NT2/D1 (cell line): ENCODE measurements at regions not wholly inside any gene's neighbourhood (a gene's known extent, or its start where the extent isn't known, plus 50 kb on each side); places are given as distances from the start of the nearest gene placed in this dataset.

Source experiments
- DNase-seq: peaks from one replicate; pipeline ENCODE4 v3.0.0-alpha.2; 2011; ENCODE audit warnings: low read depth, low spot score
- H3K27me3 ChIP-seq: 2 replicates; pipeline ENCODE4 v1.6.0; 2011; ENCODE audit warnings: mild to moderate bottlenecking; ENCODE audit not compliant: insufficient read length, insufficient read depth
- H3K36me3 ChIP-seq: 2 replicates; pipeline ENCODE4 v1.6.1; 2011; ENCODE audit warnings: mild to moderate bottlenecking, low read length, mixed read lengths; ENCODE audit not compliant: insufficient read depth, insufficient read length
- H3K4me1 ChIP-seq: 2 replicates; pipeline ENCODE4 v1.5.1; 2011; ENCODE audit not compliant: insufficient read depth, insufficient read length
- H3K4me3 ChIP-seq: 2 replicates; pipeline ENCODE4 v1.5.1; 2011; ENCODE audit warnings: low read depth; ENCODE audit not compliant: insufficient read length
- H3K9ac ChIP-seq: 2 replicates; pipeline ENCODE4 v1.6.0; 2011; ENCODE audit warnings: low read depth; ENCODE audit not compliant: insufficient read length
- H3K9me3 ChIP-seq: 2 replicates; pipeline ENCODE4 v1.5.1; 2011; ENCODE audit warnings: mild to moderate bottlenecking, low read length; ENCODE audit not compliant: insufficient read depth
- SUZ12 ChIP-seq: IDR thresholded peaks from 2 replicates; pipeline ENCODE4 v1.6.1; 2011; ENCODE audit not compliant: insufficient read length, insufficient read depth; ENCODE audit errors: extremely low read depth
- YY1 ChIP-seq: IDR thresholded peaks from 2 replicates; pipeline ENCODE4 v1.6.1; 2011; ENCODE audit not compliant: insufficient read length, insufficient read depth
- ZNF274 ChIP-seq: IDR thresholded peaks from 2 replicates; pipeline ENCODE4 v1.6.1; 2011; ENCODE audit warnings: mild to moderate bottlenecking, low read depth, low read length

- no peak overlapping the region for H3K9ac ChIP-seq
- TF ChIP-seq SUZ12 = no peak
- TF ChIP-seq YY1 = no peak
- TF ChIP-seq ZNF274 = no peak
- H3K4me3 ChIP-seq = no peak overlapping the region
- H3K9me3 ChIP-seq = peaks cover 19% of the 10 kb centered on the region; the same call in 1 of the 2 replicates
- DNase-seq = no peak
- no peaks in the 10 kb centered on the region for H3K4me1 ChIP-seq
- H3K27me3 ChIP-seq = no peaks in the 10 kb centered on the region
- no peaks in the 10 kb centered on the region for H3K36me3 ChIP-seq
Observed at GRCh38 chr5:15243301-15244020, 256.5 kb upstream of the FBXL7 start.

- Histone ChIP-seq H3K27me3 (no peaks in the 10 kb centered on the region), H3K36me3 (no peaks in the 10 kb centered on the region), H3K4me3 (no peak overlapping the region), H3K9ac (no peak overlapping the region), H3K4me1 (no peaks in the 10 kb centered on the region), H3K9me3 (peaks cover 19% of the 10 kb centered on the region; the same call in 1 of the 2 replicates)
- no peak for TF ChIP-seq ZNF274
- no peak for TF ChIP-seq SUZ12
- no peak for TF ChIP-seq YY1
- no peak for DNase-seq
Observed at GRCh38 chr5:15241216-15241821, 258.7 kb upstream of the FBXL7 start.

DNA sequence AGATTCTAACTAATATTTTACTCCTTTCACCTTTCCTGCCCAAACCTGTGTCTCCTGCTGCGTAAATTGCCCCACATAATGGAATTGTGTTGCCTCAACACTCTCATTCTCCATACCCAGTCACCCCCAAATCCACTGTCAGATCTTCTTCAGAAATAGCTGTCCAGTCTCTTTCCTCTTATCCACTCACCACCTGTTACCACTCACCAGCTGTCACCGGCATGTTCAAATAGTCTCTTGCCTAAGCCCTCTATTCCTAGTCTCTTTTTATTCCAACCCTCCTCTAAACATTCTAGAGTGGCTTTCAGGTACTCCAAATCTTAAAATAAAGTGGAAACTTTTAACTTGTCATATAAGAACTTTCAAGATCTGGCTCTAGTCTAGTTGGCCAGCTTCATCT, 262.0 kb upstream of the FBXL7 start:
- TF ChIP-seq ZNF274 = no peak
- TF ChIP-seq SUZ12 = no peak
- TF ChIP-seq YY1 = no peak
- H3K9ac ChIP-seq = no peak overlapping the region
- H3K9me3 ChIP-seq = peaks cover 19% of the 10 kb centered on the region; the same call in 1 of the 2 replicates
- no peak overlapping the region for H3K4me3 ChIP-seq
- no peaks in the 10 kb centered on the region for H3K36me3 ChIP-seq
- H3K27me3 ChIP-seq = no peaks in the 10 kb centered on the region
- H3K4me1 ChIP-seq = no peaks in the 10 kb centered on the region
- no peak for DNase-seq

DNA sequence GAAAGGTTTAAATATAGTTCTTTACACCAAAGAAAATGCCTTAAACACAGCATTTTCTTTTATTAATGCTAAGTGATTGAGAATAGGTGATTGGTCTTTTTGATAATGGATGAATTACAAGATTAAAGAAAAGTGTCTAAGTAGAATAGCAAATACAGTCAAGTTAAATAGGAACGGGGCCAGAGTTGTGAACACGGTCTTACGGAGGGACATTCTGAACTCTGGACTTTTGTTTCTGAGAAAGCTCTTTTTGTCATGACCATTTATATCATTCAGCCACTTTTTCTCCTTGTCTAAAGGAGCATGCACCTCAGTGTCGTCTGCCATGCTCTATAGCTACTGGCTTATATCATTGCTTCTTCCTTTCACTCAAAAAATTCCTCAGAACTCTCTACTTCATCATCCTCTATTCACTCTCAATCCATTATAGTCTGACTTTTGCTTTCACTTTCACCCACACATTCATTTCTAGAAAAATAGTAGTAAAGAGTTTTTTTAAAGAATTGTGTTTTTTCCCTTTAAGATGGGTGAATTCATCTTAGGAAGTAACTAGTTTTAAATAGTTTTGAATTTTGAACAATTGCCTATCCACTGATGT, 263.0 kb upstream of the FBXL7 start:
- Histone ChIP-seq H3K36me3 (no peaks in the 10 kb centered on the region), H3K9ac (no peak overlapping the region), H3K9me3 (peaks cover 19% of the 10 kb centered on the region; the same call in 1 of the 2 replicates), H3K27me3 (no peaks in the 10 kb centered on the region), H3K4me3 (no peak overlapping the region), H3K4me1 (no peaks in the 10 kb centered on the region)
- DNase-seq = no peak
- no peak for TF ChIP-seq YY1

- no peak for DNase-seq
- H3K36me3 ChIP-seq = no peaks in the 10 kb centered on the region
- peaks cover 3% of the 10 kb centered on the region; the same call in 1 of the 2 replicates for H3K9me3 ChIP-seq
- H3K4me3 ChIP-seq = no peak overlapping the region
- no peaks in the 10 kb centered on the region for H3K4me1 ChIP-seq
- H3K9ac ChIP-seq = no peak overlapping the region
- H3K27me3 ChIP-seq = no peaks in the 10 kb centered on the region
- TF ChIP-seq YY1 (no peak), SUZ12 (no peak), ZNF274 (no peak)
Observed at GRCh38 chr5:15234911-15235310, 265.1 kb upstream of the FBXL7 start.

GRCh38 chr5:15234366-15234765, 265.6 kb upstream of the FBXL7 start:
- Histone ChIP-seq H3K9me3 (no peaks in the 10 kb centered on the region), H3K36me3 (no peaks in the 10 kb centered on the region), H3K4me1 (no peaks in the 10 kb centered on the region), H3K4me3 (no peak overlapping the region), H3K27me3 (no peaks in the 10 kb centered on the region), H3K9ac (no peak overlapping the region)
- TF ChIP-seq SUZ12 (no peak), ZNF274 (no peak), YY1 (no peak)
- no peak for DNase-seq

DNA sequence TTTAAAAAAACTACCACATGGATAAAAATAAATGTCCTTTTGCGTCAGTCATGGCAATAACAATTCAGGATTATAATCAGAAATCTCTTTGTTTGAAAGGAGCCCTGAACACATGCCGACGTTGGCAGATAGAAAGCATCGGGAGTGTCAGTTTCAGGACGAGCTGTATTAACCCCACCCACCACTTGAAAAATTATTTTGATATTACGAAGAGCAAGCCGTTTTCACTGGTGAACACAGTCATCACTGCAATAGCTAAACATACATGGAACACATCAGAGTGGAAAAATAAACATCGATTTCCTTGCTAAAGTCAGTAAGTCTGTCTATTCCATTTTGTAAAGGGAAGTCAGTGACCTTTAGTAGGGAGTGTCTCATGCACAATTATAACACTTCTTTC, 266.4 kb upstream of the FBXL7 start:
- Histone ChIP-seq H3K9me3 (no peaks in the 10 kb centered on the region), H3K36me3 (no peaks in the 10 kb centered on the region), H3K4me3 (no peak overlapping the region), H3K4me1 (no peaks in the 10 kb centered on the region), H3K27me3 (no peaks in the 10 kb centered on the region), H3K9ac (no peak overlapping the region)
- no peak for DNase-seq
- TF ChIP-seq YY1 (no peak), SUZ12 (no peak), ZNF274 (no peak)
